KG1 (cell line): ENCODE measurements at regions not wholly inside any gene's neighbourhood (a gene's known extent, or its start where the extent isn't known, plus 50 kb on each side); places are given as distances from the start of the nearest gene placed in this dataset.

Experiments used
- DNase-seq: peaks from one replicate; lab custom pipeline; 2025; lab: John Stamatoyannopoulos, UW

GRCh38 chr9:99533421-99533820 is 288.3 kb upstream of the NR4A3 start:
- DNase-seq, result no peak

- no peak for DNase-seq
Measured at GRCh38 chr9:99537996-99538395, 283.7 kb upstream of the NR4A3 start.

- DNase-seq, result no peak
Measured at GRCh38 chr9:99544526-99544925, 277.2 kb upstream of the NR4A3 start.

- DNase-seq, result no peak
Measured at GRCh38 chr9:99549441-99549840, 272.2 kb upstream of the NR4A3 start.

- DNase-seq, result no peak
Measured at GRCh38 chr9:99555792-99556191, 265.9 kb upstream of the NR4A3 start.

GRCh38 chr9:99556998-99557397 is 264.7 kb upstream of the NR4A3 start:
- DNase-seq, result no peak

DNA sequence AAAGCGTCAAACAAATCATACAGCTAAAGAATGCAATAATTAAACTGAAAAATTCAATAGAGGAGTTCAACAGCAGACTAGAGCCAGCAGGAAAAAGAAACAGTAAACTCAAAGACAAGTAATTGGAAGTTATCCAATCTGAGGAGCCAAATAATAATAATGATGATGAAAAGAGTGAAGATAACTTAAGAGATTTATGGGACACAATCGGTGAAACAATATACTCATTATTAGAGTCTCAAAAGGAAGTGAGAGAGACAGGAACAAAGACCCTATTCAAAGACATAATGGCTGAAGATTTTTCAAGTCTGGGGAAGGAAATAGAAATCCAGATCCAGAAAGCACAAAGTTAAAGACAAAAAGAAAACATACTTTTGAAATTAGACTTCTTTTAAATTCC is 263.9 kb upstream of the NR4A3 start:
- DNase-seq, result no peak

GRCh38 chr9:99559776-99560175 is 261.9 kb upstream of the NR4A3 start:
- no peak for DNase-seq

GRCh38 chr9:99560561-99560960 is 261.1 kb upstream of the NR4A3 start:
- no peak for DNase-seq

DNA sequence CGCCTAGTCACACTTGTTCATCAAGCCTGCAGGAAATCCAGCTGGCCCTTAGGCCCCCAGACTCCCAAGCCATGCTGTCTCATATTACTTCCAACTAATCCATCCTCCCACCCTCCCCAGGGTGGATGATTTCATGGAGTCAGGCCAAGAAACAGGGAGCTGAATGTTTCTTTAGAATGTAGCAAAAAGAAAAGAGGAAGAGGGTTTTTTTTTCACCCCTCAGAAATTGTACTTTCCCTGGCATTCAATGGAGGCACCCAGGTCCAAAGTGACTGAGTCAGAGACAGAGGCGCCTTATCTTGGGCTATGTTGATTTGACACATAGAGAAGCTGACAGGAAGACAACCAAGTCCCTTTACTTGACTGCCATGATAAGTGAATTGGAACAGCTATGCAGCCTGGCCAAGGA is 260.2 kb upstream of the NR4A3 start:
- DNase-seq, result no peak

GRCh38 chr9:99561961-99562565 is 259.6 kb upstream of the NR4A3 start:
- no peak for DNase-seq

GRCh38 chr9:99563364-99563763 is 258.3 kb upstream of the NR4A3 start:
- DNase-seq, result no peak

DNA sequence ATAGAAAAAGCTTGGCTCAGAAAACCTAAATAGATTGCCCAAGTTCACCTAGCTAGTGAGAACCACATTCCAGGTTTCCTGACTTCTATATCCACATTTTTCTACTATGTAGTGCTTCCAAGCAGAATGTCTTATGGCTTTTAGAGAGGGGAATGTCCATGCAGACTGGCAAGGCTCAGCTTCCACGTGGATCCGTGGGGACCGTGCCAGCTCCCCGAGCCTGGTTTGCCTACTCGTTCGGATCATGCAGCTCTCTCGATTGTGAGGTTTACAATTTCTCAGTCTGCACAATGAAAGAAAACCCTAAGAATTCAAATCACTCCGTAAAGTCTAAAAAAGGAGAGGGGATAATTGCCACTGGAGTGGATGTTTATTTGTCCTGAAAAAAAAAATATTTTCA is 256.5 kb upstream of the NR4A3 start:
- no peak for DNase-seq

DNA sequence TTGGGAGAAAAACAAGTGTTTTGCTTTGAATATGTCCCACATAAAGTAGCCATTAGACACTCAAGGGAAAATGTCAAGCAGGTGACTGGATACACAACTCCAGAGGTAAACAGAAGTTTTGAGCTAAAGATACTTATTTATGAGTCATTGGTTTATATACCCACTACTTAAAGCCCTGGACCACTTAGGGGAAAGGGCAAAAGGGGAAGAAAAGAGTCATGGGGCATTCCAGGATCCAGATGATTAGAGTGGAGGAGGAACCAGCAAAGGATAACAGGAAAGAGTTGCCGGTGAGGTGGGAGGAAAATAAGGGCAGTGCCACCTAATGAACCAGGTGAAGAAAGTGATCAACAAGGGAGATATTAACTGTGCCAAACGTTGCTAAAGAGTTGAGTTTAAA is 254.2 kb upstream of the NR4A3 start:
- no peak for DNase-seq

GRCh38 chr9:99569840-99570239 is 251.8 kb upstream of the NR4A3 start:
- DNase-seq, result no peak

- no peak for DNase-seq
Measured at GRCh38 chr9:99572567-99572966, 249.1 kb upstream of the NR4A3 start.

DNA sequence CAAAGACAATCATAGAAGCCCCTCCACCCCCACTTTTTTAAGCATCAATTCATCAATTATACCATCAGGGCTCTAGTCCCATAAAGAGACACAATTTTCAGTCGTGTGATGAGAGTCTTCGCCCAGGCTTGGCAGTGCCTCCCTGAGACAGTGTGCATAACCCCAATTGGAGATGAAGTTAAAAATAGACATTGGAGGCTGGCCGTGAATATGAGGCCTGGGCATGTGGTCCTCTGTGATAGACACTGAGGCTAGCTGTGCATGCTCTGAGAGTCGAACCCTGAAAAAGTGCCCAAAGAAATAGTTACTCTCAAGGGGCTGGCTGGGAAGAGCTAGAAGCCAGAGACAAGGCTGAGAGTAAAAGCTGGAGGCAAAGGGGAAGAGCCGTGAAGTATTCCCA is 248.6 kb upstream of the NR4A3 start:
- no peak for DNase-seq

DNA sequence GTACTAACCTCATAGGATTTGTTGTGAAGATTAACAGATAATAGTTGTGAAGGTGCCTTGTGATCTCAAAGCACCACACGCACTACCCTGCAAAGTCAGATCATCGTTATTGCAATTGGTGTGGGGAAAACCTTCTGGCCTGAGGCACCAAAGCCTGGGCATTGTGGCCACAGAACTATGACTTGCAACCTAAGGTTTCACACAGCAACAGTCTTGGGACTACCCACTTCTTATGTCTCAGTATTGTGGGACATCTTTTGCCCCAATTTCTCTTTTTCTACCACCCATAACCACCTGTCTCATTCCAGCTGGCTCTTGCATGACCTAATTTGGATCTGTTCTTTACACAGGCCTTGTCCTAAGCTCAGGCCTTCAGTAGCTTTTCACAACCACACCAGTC is 247.8 kb upstream of the NR4A3 start:
- DNase-seq, result no peak

- no peak for DNase-seq
Measured at GRCh38 chr9:99576002-99576401, 245.7 kb upstream of the NR4A3 start.

DNA sequence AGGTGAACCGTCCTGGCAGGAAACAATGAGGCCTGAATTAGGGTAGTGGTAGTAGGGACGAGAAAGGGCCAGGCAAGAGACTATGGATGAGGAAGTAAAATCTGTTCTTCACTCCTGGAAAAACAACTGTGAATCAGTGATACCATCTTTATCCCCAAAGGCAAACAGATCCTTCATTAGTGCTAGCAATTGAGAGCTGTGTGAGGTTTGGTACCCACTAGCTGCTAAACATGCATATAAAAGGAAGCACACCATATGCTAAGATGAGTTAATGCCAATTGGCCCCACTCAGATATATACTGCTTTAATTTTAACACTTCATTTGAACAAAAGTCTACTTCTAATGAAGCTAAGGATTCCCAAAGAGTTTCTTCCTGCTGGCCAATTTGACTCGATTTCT is 244.8 kb upstream of the NR4A3 start:
- no peak for DNase-seq

DNA sequence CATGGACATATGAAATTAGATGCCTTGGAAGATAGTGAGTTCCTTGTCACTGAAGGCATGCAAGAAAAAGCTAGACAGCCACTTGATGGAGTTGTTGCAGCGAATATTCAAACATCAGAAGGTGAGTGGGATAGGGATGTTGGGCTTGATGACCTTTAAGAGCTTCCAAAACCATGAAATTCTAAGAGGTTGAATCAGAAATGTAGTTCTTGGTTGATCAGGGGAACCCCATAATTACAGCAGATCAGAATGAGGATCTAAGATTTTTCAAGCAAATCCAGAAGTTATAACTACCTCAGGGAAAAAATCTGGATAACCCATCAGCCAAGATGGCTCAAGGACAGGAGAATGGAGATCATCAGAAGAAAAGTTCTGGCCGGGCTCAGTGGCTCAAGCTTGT is 244.3 kb upstream of the NR4A3 start:
- no peak for DNase-seq

GRCh38 chr9:99578666-99579065 is 243.0 kb upstream of the NR4A3 start:
- no peak for DNase-seq

DNA sequence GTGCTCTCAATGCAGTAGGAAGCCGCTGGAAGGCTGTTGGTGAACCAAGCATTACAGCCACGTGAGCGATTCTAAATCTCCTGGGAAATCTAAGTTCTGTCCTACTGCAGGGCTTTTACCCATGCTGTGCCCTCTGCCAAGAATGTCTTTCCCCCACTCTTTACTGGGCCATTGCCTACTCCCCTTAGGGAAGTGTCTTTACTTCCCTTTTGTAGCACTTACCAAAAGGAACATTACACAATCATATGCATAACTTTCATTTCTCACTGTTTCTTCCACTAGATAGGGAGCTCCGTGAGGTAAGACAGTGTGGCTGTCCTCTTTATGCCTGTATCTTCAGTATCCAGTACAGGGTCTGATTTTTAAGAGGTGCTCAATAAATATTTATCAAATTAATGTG is 241.7 kb upstream of the NR4A3 start:
- no peak for DNase-seq

- no peak for DNase-seq
Measured at GRCh38 chr9:99582814-99583213, 238.9 kb upstream of the NR4A3 start.

- no peak for DNase-seq
Measured at GRCh38 chr9:99588299-99588698, 233.4 kb upstream of the NR4A3 start.
